GM12878 (cell line): ENCODE measurements at regions not wholly inside any gene's neighbourhood (a gene's known extent, or its start where the extent isn't known, plus 50 kb on each side); places are given as distances from the start of the nearest gene placed in this dataset.

Experiments
- ATAC-seq: fragments of 200-7000 bp; cut with Tn5 transposase; 3 replicates; pipeline ENCODE4 v1.9.1; 2020; ENCODE audit warnings: mild to moderate bottlenecking, moderate library complexity
- BruUV-seq: library from RNA; stranded (reverse); fragments of 400-500 nt; replicated peaks from 2 replicates; lab custom pipeline; 2021; lab: Mats Ljungman, UMichigan
- CTCF ChIA-PET: fragments of 300-600 bp; sonication (Branson Sonifier 250); formaldehyde crosslinking; extraction: SDS; loops from one replicate; lab custom pipeline; 2021; ENCODE audit warnings: inconsistent platforms; lab: Yijun Ruan, JAX
- POLR2A ChIA-PET: fragments of 350-600 bp; formaldehyde crosslinking; extraction: SDS; loops from one replicate; lab custom pipeline; 2021; ENCODE audit warnings: inconsistent platforms; lab: Charles Lee
- RAD21 ChIA-PET: fragments of 300-600 bp; sonication (Branson Sonifier 250); formaldehyde crosslinking; loops from one replicate; lab custom pipeline; 2023; ENCODE audit warnings: antibody characterized with exemption; ENCODE audit not compliant: unreplicated experiment; lab: Charles Lee
- SMC1A ChIA-PET: fragments of 300-600 bp; sonication (Branson Sonifier 250); formaldehyde crosslinking; loops from one replicate; lab custom pipeline; 2023; ENCODE audit not compliant: unreplicated experiment, uncharacterized antibody; lab: Charles Lee
- DNase-seq: peaks from one replicate; pipeline ENCODE4 v3.0.0-alpha.2; 2011; ENCODE audit warnings: low read depth, low spot score
- FAIRE-seq: peaks from 3 replicates; lab custom pipeline; 2011; peaks lifted over from hg19 to GRCh38; lab: Jason Lieb, UNC
- H2AFZ ChIP-seq: 2 replicates; pipeline ENCODE4 v1.6.0; 2011; ENCODE audit warnings: low read depth, low read length, control low read depth; ENCODE audit not compliant: control insufficient read depth
- H3K27ac ChIP-seq: 2 replicates; pipeline ENCODE4 v1.5.1; 2011; ENCODE audit warnings: control low read depth; ENCODE audit not compliant: control insufficient read depth, insufficient read depth
- H3K27me3 ChIP-seq, 2 experiments: replicated peaks in 1 of 2; 2 replicates each; pipeline versions ENCODE4 v1.6.0 to v1.6.1; 2011; ENCODE audit warnings: low read length in 1 of 2; ENCODE audit not compliant: control insufficient read depth in 2 of 2, insufficient read depth in 2 of 2
- H3K36me3 ChIP-seq, 2 experiments: 2 replicates each; pipeline ENCODE4 v1.5.1; 2011; ENCODE audit warnings: low read length in 1 of 2; ENCODE audit not compliant: control insufficient read depth in 2 of 2, insufficient read depth in 2 of 2
- H3K4me1 ChIP-seq: 2 replicates; pipeline ENCODE4 v1.6.1; 2011; ENCODE audit warnings: mild to moderate bottlenecking, low read length, moderate library complexity, mixed read lengths; ENCODE audit not compliant: control insufficient read depth, insufficient read depth
- H3K4me2 ChIP-seq: 2 replicates; pipeline ENCODE4 v1.6.0; 2011; ENCODE audit warnings: control low read depth; ENCODE audit not compliant: control insufficient read depth, insufficient read depth
- H3K4me3 ChIP-seq: fragments of 200-600 bp; sonication (generic); 2 replicates; pipeline ENCODE4 v1.5.1; 2016
- H3K79me2 ChIP-seq: 2 replicates; pipeline ENCODE4 v1.6.0; 2011; ENCODE audit warnings: low read length; ENCODE audit not compliant: control insufficient read depth, insufficient read depth
- H3K9ac ChIP-seq: 2 replicates; pipeline ENCODE4 v1.8.0; 2011; ENCODE audit warnings: low read length, control low read depth, mixed read lengths; ENCODE audit not compliant: control insufficient read depth, insufficient read depth
- H3K9me3 ChIP-seq: replicated peaks from 3 replicates; pipeline ENCODE4 v1.5.1; 2011; ENCODE audit warnings: mild to moderate bottlenecking, low read length; ENCODE audit not compliant: control insufficient read depth, insufficient read depth
- H4K20me1 ChIP-seq: 2 replicates; pipeline ENCODE4 v1.6.0; 2011; ENCODE audit not compliant: control insufficient read depth, insufficient read depth
- ATF2 ChIP-seq: IDR thresholded peaks from 2 replicates; pipeline ENCODE4 v1.6.1; 2012; ENCODE audit warnings: low read length, inconsistent platforms
- BCLAF1 ChIP-seq: fragments of 450-650 bp; IDR thresholded peaks from 2 replicates; pipeline ENCODE4 v1.6.1; 2017; ENCODE audit warnings: antibody characterized with exemption, mild to moderate bottlenecking, moderate library complexity
- BMI1 ChIP-seq: fragments of 450-650 bp; IDR thresholded peaks from 2 replicates; pipeline ENCODE4 v1.6.1; 2016; ENCODE audit warnings: mild to moderate bottlenecking, moderate library complexity, borderline replicate concordance
- EP300 ChIP-seq, 2 experiments: fragments of 150-350 bp in 1 of 2; IDR thresholded peaks; 2 replicates each; pipeline ENCODE4 v1.6.1; 2011 to 2012; ENCODE audit warnings: low read depth in 2 of 2, low read length in 2 of 2, borderline replicate concordance in 1 of 2, improper control_type of control experiment in 1 of 2, inconsistent platforms in 1 of 2; ENCODE audit not compliant: control insufficient read depth in 1 of 2
- HDGF ChIP-seq: fragments of 450-650 bp; IDR thresholded peaks from 2 replicates; pipeline ENCODE4 v1.6.1; 2016; ENCODE audit warnings: antibody characterized with exemption
- LARP7 ChIP-seq: fragments of 450-650 bp; IDR thresholded peaks from 2 replicates; pipeline ENCODE4 v1.6.1; 2017; ENCODE audit warnings: mild to moderate bottlenecking
- NR2F1 ChIP-seq: fragments of 450-650 bp; conservative IDR thresholded peaks from 2 replicates; pipeline ENCODE4 v1.6.1; 2017; ENCODE audit warnings: mild to moderate bottlenecking
- POLR2AphosphoS2 ChIP-seq: IDR thresholded peaks from 2 replicates; pipeline ENCODE4 v1.6.1; 2011; ENCODE audit warnings: low read depth, mild to moderate bottlenecking, low read length, improper control_type of control experiment, moderate library complexity
- RAD21 ChIP-seq: IDR thresholded peaks from 2 replicates; pipeline ENCODE4 v1.6.1; 2011; ENCODE audit warnings: mild to moderate bottlenecking, low read depth, low read length, moderate library complexity; ENCODE audit not compliant: insufficient read depth
- SKIL ChIP-seq: fragments of 450-650 bp; IDR thresholded peaks from 2 replicates; pipeline ENCODE4 v1.6.1; 2017; ENCODE audit warnings: mild to moderate bottlenecking, low read depth, inconsistent platforms; ENCODE audit not compliant: poor library complexity, severe bottlenecking
- TCF7 ChIP-seq: IDR thresholded peaks from 2 replicates; pipeline ENCODE4 v1.6.1; 2014; ENCODE audit warnings: antibody characterized with exemption, borderline replicate concordance
- WGBS: methylation state at CpG from one replicate; pipeline ENCODE4 v1.1.6; 2016; ENCODE audit warnings: low lambda C conversion rate; ENCODE audit not compliant: insufficient replicate concordance, insufficient coverage; ENCODE audit errors: missing lambda C conversion rate; 5-methylcytosine and 5-hydroxymethylcytosine counted together
- in situ Hi-C: fragments of 300-500 bp; cut with MboI; formaldehyde crosslinking; loops from 9 replicates; pipeline ENCODE4 v1.14.3; 2018; ENCODE audit warnings: mixed read lengths
- intact Hi-C: fragments of 100-400 bp; cut with micrococcal nuclease; formaldehyde crosslinking; loops from one replicate; pipeline ENCODE4 v1.14.2; 2022; ENCODE audit not compliant: unreplicated experiment

- no peaks in the 10 kb centered on the region for H3K79me2 ChIP-seq
- TF ChIP-seq SKIL (no peak), TCF7 (no peak), ATF2 (no peak), NR2F1 (no peak), BCLAF1 (no peak), RAD21 (no peak), HDGF (no peak), BMI1 (no peak), LARP7 (no peak), POLR2AphosphoS2 (no peak), EP300 (IDR thresholded peaks at IDR 0.05; ENCODE audit: borderline replicate concordance in 1 of 2, control insufficient read depth in 1 of 2, low read depth in 2 of 2, low read length in 2 of 2) (no peak)
- DNase-seq (no peak), FAIRE-seq (no peak), ATAC-seq (no peak)
- 27% methylated on average over 2 of the region's 2 CpGs for WGBS
- no peaks in the 10 kb centered on the region for H3K27me3 ChIP-seq
- no peaks in the 10 kb centered on the region for H4K20me1 ChIP-seq
- no peak overlapping the region for H3K9ac ChIP-seq
- ChIA-PET SMC1A (interaction anchor here (0.6 to 7.9 kb wide), 13 partner anchors 9 to 711 kb away, joined by 3 to 40 read pairs (median 3); no protein-coding TSS in a partner anchor), RAD21 (interaction anchor here (0.7 to 1.5 kb wide), 4 partner anchors 8 to 326 kb away, joined by 3 to 10 read pairs (median 3); no protein-coding TSS in a partner anchor), POLR2A (interaction anchor here (0.6 kb wide), 1 partner anchor 377 kb away, joined by 6 read pairs; no protein-coding TSS in a partner anchor), CTCF (interaction anchor here (0.6 to 15.4 kb wide), 6 partner anchors 9 to 682 kb away, joined by 3 to 250 read pairs (median 6); no protein-coding TSS in a partner anchor)
- H3K9me3 ChIP-seq: no peaks in the 10 kb centered on the region
- no peak overlapping the region for H3K4me2 ChIP-seq
- H3K4me1 ChIP-seq: no peaks in the 10 kb centered on the region
- in situ Hi-C loops: loop anchor here (5.0 to 10.0 kb wide), 2 partner anchors 325 to 697 kb away; partner anchors contain the start of genes HOXD8 and HOXD9
- no peak overlapping the region for H2AFZ ChIP-seq
- no peak overlapping the region for H3K4me3 ChIP-seq
- no TSS peak for BruUV-seq
- intact Hi-C loops: no loop called here
- no peaks in the 10 kb centered on the region for H3K36me3 ChIP-seq
- no peak overlapping the region for H3K27ac ChIP-seq
Observed at GRCh38 chr2:176822060-176822459, 390.5 kb upstream of the HNRNPA3 start.
